ENCODE measurements at regions not wholly inside any gene's neighbourhood (a gene's known extent, or its start where the extent isn't known, plus 50 kb on each side); places are given as distances from the start of the nearest gene placed in this dataset.

GRCh38 chr2:12291303-12291702 is 425.4 kb upstream of the TRIB2 start:
- no peak overlapping the region for H3K4me3 ChIP-seq
- no peaks in the 10 kb centered on the region for H3K27me3 ChIP-seq
- no peaks in the 10 kb centered on the region for H3K9me3 ChIP-seq (replicated peaks in 1 of 3)
- TF ChIP-seq POLR2A (IDR thresholded peaks at IDR 0.05) (no peak), CTCF (IDR thresholded peaks at IDR 0.05) (no peak)
- intact Hi-C loops (cut with DNase I): no loop called here
- H3K4me1 ChIP-seq (replicated peaks in 1 of 2): peaks cover 0 to 9% of the 10 kb centered on the region in 2 donors
- WGBS, 4 donors: 74 to 90% (median 79%) methylated on average over 1 of the region's 1 CpG
- no peak for DNase-seq
- H3K27ac ChIP-seq: no peak overlapping the region
- H3K36me3 ChIP-seq (replicated peaks in 1 of 2): no peaks in the 10 kb centered on the region

GRCh38 chr2:12293874-12294273 is 422.9 kb upstream of the TRIB2 start:
- Histone ChIP-seq H3K9me3 (replicated peaks in 1 of 3) (no peaks in the 10 kb centered on the region), H3K36me3 (replicated peaks in 1 of 2) (no peaks in the 10 kb centered on the region), H3K4me3 (no peak overlapping the region), H3K27me3 (no peaks in the 10 kb centered on the region), H3K4me1 (replicated peaks in 1 of 2) (no peaks in the 10 kb centered on the region), H3K27ac (no peak overlapping the region)
- no peak for DNase-seq
- TF ChIP-seq POLR2A (IDR thresholded peaks at IDR 0.05) (no peak), CTCF (IDR thresholded peaks at IDR 0.05) (no peak)
- intact Hi-C loops (cut with DNase I): no loop called here
- 88 to 98% (median 95%) methylated on average over 1 of the region's 1 CpG for WGBS, 4 donors

GRCh38 chr2:12295856-12296519 is 420.7 kb upstream of the TRIB2 start:
- Histone ChIP-seq H3K36me3 (replicated peaks in 1 of 2) (no peaks in the 10 kb centered on the region), H3K4me3 (no peak overlapping the region), H3K27ac (no peak overlapping the region), H3K9me3 (replicated peaks in 1 of 3) (no peaks in the 10 kb centered on the region), H3K27me3 (no peaks in the 10 kb centered on the region), H3K4me1 (replicated peaks in 1 of 2) (no peaks in the 10 kb centered on the region)
- no peak for DNase-seq
- WGBS, 4 donors: 89 to 93% (median 91%) methylated on average over 4 of the region's 4 CpGs
- intact Hi-C loops (cut with DNase I): no loop called here
- TF ChIP-seq POLR2A (IDR thresholded peaks at IDR 0.05) (no peak), CTCF (IDR thresholded peaks at IDR 0.05) (no peak)

GRCh38 chr2:12296915-12297314 is 419.8 kb upstream of the TRIB2 start:
- TF ChIP-seq CTCF (IDR thresholded peaks at IDR 0.05): no peak
- no peak for TF ChIP-seq POLR2A (IDR thresholded peaks at IDR 0.05)
- no peaks in the 10 kb centered on the region for H3K27me3 ChIP-seq
- DNase-seq: no peak
- no peak overlapping the region for H3K27ac ChIP-seq
- no peaks in the 10 kb centered on the region for H3K4me1 ChIP-seq (replicated peaks in 1 of 2)
- no peaks in the 10 kb centered on the region for H3K36me3 ChIP-seq (replicated peaks in 1 of 2)
- H3K4me3 ChIP-seq: no peak overlapping the region
- intact Hi-C loops (cut with DNase I): no loop called here
- H3K9me3 ChIP-seq (replicated peaks in 1 of 3): no peaks in the 10 kb centered on the region
